Loucy (cell line): ENCODE measurements at regions not wholly inside any gene's neighbourhood (a gene's known extent, or its start where the extent isn't known, plus 50 kb on each side); places are given as distances from the start of the nearest gene placed in this dataset.

ENCODE experiments used
- H2AFZ ChIP-seq: fragments of 200-600 bp; sonication (generic); 2 replicates; pipeline ENCODE4 v1.6.0; 2016; ENCODE audit warnings: antibody characterized with exemption, mild to moderate bottlenecking, low read length, moderate library complexity
- H3F3A ChIP-seq: fragments of 200-600 bp; 2 replicates; pipeline ENCODE4 v1.6.0; 2016; ENCODE audit warnings: antibody characterized with exemption, low read depth, mild to moderate bottlenecking
- H3K27me3 ChIP-seq: fragments of 200-600 bp; sonication (generic); 2 replicates; pipeline ENCODE4 v1.6.1; 2014; ENCODE audit warnings: low read length, mild to moderate bottlenecking; ENCODE audit not compliant: insufficient read depth, poor library complexity, severe bottlenecking
- H3K36me3 ChIP-seq: fragments of 200-600 bp; sonication (generic); 2 replicates; pipeline ENCODE4 v1.6.1; 2016; ENCODE audit warnings: low read length; ENCODE audit not compliant: insufficient read depth
- H3K4me1 ChIP-seq: fragments of 200-600 bp; sonication (generic); 2 replicates; pipeline ENCODE4 v1.5.1; 2014; ENCODE audit warnings: low read length, mild to moderate bottlenecking; ENCODE audit not compliant: insufficient read depth, poor library complexity, severe bottlenecking
- H3K4me2 ChIP-seq: fragments of 200-600 bp; sonication (generic); 2 replicates; pipeline ENCODE4 v1.6.0; 2014; ENCODE audit warnings: antibody characterized with exemption, low read length, low read depth, mild to moderate bottlenecking; ENCODE audit not compliant: poor library complexity, severe bottlenecking
- H3K4me3 ChIP-seq: fragments of 200-600 bp; sonication (generic); 2 replicates; pipeline ENCODE4 v1.5.1; 2014; ENCODE audit warnings: low read length, mild to moderate bottlenecking, mixed read lengths; ENCODE audit not compliant: poor library complexity, severe bottlenecking
- H3K79me2 ChIP-seq: fragments of 200-600 bp; sonication (generic); 2 replicates; pipeline ENCODE4 v1.6.1; 2014; ENCODE audit warnings: low read length; ENCODE audit not compliant: insufficient read depth
- H3K9ac ChIP-seq: fragments of 200-600 bp; sonication (generic); 2 replicates; pipeline ENCODE4 v1.6.0; 2014; ENCODE audit warnings: mild to moderate bottlenecking, low read depth, low read length, moderate library complexity; ENCODE audit not compliant: poor library complexity, severe bottlenecking
- H3K9me2 ChIP-seq: fragments of 200-600 bp; sonication (generic); replicated peaks from 2 replicates; pipeline ENCODE4 v1.6.1; 2016; ENCODE audit warnings: low read depth, low read length, mixed read lengths
- H3K9me3 ChIP-seq: fragments of 200-600 bp; sonication (generic); 2 replicates; pipeline ENCODE4 v1.6.1; 2014; ENCODE audit warnings: mild to moderate bottlenecking, antibody characterized with exemption, low read length, low read depth; ENCODE audit not compliant: insufficient read depth
- H4K20me1 ChIP-seq: fragments of 200-600 bp; sonication (generic); 2 replicates; pipeline ENCODE4 v1.6.0; 2014; ENCODE audit warnings: antibody characterized with exemption, low read length, mild to moderate bottlenecking; ENCODE audit not compliant: insufficient read depth, poor library complexity, severe bottlenecking
- EZH2phosphoT487 ChIP-seq: fragments of 200-600 bp; IDR thresholded peaks from 2 replicates; pipeline ENCODE4 v1.6.1; 2018; ENCODE audit warnings: antibody characterized with exemption, mild to moderate bottlenecking, moderate library complexity, borderline replicate concordance
- TF ChIP-seq, protein P1 (sequence below): fragments of 200-600 bp; sonication (generic); conservative IDR thresholded peaks from 2 replicates; pipeline ENCODE4 v1.5.1; 2014; ENCODE audit warnings: mild to moderate bottlenecking, antibody characterized with exemption, low read length

DNA sequence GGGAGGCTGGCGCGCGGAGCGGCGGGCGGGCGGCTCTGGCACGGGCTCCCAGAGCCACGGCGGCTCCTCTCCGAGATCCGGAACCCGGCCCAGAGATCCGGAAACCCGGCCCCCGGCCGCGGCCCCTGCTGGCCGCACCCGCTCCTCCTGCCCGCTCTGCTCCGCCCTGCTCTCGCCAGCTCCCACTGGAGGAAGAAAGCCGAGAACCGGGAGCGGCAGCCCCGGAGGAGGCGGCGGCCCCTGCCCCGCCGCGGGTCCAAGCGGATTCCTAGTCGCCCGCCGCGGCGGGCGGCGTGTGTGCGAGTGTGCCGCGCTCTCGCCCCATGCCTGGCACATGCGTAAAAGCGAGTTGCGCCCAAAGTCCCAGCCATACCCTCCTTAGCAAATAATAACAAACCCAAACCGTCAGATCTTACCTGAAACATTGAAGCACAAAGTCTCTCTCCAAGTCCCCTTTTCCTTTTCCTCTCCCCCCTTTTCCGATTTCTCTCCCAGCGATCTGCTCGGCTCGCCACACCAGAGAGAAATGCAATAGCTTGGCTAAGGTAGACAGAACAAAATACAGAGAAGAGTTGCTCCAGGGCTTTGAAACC lies 108.7 kb upstream of the KCTD1 start:
- no peak for TF ChIP-seq EZH2phosphoT487
- TF ChIP-seq, protein P1, sequence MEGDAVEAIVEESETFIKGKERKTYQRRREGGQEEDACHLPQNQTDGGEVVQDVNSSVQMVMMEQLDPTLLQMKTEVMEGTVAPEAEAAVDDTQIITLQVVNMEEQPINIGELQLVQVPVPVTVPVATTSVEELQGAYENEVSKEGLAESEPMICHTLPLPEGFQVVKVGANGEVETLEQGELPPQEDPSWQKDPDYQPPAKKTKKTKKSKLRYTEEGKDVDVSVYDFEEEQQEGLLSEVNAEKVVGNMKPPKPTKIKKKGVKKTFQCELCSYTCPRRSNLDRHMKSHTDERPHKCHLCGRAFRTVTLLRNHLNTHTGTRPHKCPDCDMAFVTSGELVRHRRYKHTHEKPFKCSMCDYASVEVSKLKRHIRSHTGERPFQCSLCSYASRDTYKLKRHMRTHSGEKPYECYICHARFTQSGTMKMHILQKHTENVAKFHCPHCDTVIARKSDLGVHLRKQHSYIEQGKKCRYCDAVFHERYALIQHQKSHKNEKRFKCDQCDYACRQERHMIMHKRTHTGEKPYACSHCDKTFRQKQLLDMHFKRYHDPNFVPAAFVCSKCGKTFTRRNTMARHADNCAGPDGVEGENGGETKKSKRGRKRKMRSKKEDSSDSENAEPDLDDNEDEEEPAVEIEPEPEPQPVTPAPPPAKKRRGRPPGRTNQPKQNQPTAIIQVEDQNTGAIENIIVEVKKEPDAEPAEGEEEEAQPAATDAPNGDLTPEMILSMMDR: no peak; the same call in 1 of the 2 replicates

DNA sequence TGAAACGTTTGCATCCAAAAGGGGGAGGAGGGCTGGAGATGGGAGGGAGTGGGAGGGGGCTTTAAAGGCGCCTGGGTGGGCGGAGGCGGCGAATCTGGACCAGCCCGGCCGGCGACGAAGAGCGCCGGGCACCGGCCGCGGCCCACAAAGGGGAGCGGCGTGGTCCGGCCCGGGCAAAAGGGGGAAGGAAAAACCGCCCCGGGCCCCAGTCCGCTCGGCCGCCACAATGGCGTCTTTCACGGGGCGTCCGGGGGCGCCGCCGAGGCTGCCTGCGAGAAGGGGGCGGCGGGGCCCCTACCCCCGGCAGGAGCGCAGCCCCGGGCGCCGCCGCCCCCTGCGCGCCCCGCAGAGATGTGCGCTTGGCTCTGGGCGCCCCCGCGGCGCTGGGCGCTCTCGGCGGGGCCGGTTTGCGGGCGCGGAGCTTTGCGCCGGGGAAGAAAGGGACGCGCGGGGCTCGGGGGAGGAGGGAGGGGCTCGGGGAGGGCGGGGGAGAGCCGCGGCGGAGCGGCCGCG lies 108.1 kb upstream of the KCTD1 start:
- no peak for TF ChIP-seq EZH2phosphoT487
- TF ChIP-seq, protein P1: no peak
- H3K27me3 ChIP-seq: no peaks in the 10 kb centered on the region
- H3K4me1 ChIP-seq: peaks cover 27% of the 10 kb centered on the region
- H3K9me2 ChIP-seq: no peaks in the 10 kb centered on the region
- H3K79me2 ChIP-seq: no peaks in the 10 kb centered on the region; the same call in 1 of the 2 replicates
- peak overlapping the region; percentile 93 for H3K9ac ChIP-seq
- H3K36me3 ChIP-seq: no peaks in the 10 kb centered on the region
- peak overlapping the region; percentile 76 for H3K4me2 ChIP-seq
- peak overlapping the region; percentile 48; the same call in 1 of the 2 replicates for H2AFZ ChIP-seq
- H4K20me1 ChIP-seq: no peaks in the 10 kb centered on the region
- H3K9me3 ChIP-seq: no peaks in the 10 kb centered on the region
- H3K4me3 ChIP-seq: peak overlapping the region; percentile 83
- H3F3A ChIP-seq: peaks cover 12% of the 10 kb centered on the region

More for the DNA sequence above, 108.7 kb upstream of the KCTD1 start:
- H3K4me3 ChIP-seq: peak overlapping the region; percentile 83
- H3K4me2 ChIP-seq: peak overlapping the region; percentile 97
- no peaks in the 10 kb centered on the region; the same call in 1 of the 2 replicates for H3K79me2 ChIP-seq
- H3K4me1 ChIP-seq: peaks cover 27% of the 10 kb centered on the region
- H3F3A ChIP-seq: peaks cover 12% of the 10 kb centered on the region
- peak overlapping the region; percentile 93 for H3K9ac ChIP-seq
- H3K9me2 ChIP-seq: no peaks in the 10 kb centered on the region
- no peaks in the 10 kb centered on the region for H3K36me3 ChIP-seq
- H3K9me3 ChIP-seq: no peaks in the 10 kb centered on the region
- H4K20me1 ChIP-seq: no peaks in the 10 kb centered on the region
- no peaks in the 10 kb centered on the region for H3K27me3 ChIP-seq
- peak overlapping the region; percentile 59 for H2AFZ ChIP-seq

DNA sequence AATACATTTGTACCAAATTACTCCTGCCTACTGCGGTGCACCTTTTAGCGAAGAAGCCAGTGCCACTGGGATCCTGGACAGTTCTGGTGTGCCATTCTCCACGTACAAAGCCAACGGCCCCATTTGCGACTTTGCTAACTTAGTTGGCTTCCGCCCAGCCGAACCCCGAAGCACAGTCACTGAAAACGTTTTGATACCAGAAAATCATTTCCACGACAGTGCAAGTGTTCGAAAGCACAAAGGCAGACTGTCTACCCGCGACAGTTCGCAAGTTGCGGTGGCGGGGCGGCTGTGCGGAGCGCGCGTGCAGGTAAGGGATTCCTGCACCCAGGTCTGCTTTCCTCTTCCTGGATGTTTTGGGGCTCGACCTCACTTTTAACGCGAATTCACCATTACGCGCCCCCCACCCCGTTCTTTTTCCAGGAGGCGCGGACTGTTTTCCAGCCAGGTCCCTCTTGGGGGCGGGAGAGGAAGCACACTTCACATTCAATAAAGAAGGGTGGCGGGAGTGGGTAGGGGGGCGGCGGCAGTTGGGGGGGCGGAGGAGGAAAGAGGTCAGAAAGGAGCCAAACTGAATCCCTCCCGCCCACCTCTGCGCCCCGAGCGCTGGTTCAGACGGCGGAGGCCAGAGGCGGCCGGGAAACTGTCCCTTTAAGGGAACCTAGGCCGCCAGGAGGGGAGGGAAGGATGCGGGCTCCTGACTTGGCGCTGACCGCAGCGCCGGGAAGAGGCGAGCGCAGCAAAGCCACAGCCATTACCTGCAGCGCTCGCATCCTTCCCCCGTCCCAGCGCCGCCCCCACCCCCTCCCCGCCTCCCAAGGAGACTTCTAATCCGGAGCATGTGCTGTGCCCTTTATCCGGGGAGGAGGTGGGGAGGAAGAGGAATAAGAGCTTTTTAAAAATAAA lies 107.4 kb upstream of the KCTD1 start:
- Histone ChIP-seq H3K27me3 (no peaks in the 10 kb centered on the region), H3K4me2 (peak overlapping the region; percentile 76), H3K4me3 (peak overlapping the region; percentile 83), H3K9ac (peak overlapping the region; percentile 93), H3K36me3 (no peaks in the 10 kb centered on the region), H3K79me2 (no peaks in the 10 kb centered on the region; the same call in 1 of the 2 replicates), H2AFZ (peak overlapping the region; percentile 74), H3F3A (peaks cover 12% of the 10 kb centered on the region), H4K20me1 (no peaks in the 10 kb centered on the region), H3K9me2 (no peaks in the 10 kb centered on the region), H3K4me1 (peaks cover 27% of the 10 kb centered on the region), H3K9me3 (no peaks in the 10 kb centered on the region)
- TF ChIP-seq, protein P1: peak; percentile 20; the same call in 1 of the 2 replicates
- no peak for TF ChIP-seq EZH2phosphoT487
